GM19452 (cell line): ENCODE measurements at regions not wholly inside any gene's neighbourhood (a gene's known extent, or its start where the extent isn't known, plus 50 kb on each side); places are given as distances from the start of the nearest gene placed in this dataset.
A peak's percentile ranks its signal among the peaks of the same experiment; 100 is the strongest.

Experiments used
- ATAC-seq: cut with Tn5 transposase; IDR thresholded peaks from one replicate; pipeline ENCODE4 v1.9.1; 2021; ENCODE audit not compliant: unreplicated experiment

GRCh38 chr2:18427762-18428161 is 132.7 kb downstream of the RDH14 start:
- no peak for ATAC-seq

- ATAC-seq: no peak
Measured at GRCh38 chr2:18426174-18426573, 134.3 kb downstream of the RDH14 start.

GRCh38 chr2:18425210-18425703 is 135.2 kb downstream of the RDH14 start:
- ATAC-seq: no peak

GRCh38 chr2:18423636-18424035 is 136.8 kb downstream of the RDH14 start:
- ATAC-seq: no peak

- no peak for ATAC-seq
Measured at GRCh38 chr2:18422432-18423165, 137.9 kb downstream of the RDH14 start.

GRCh38 chr2:18413676-18414396 is 146.6 kb downstream of the RDH14 start:
- no peak for ATAC-seq

GRCh38 chr2:18412980-18413675 is 147.3 kb downstream of the RDH14 start:
- no peak for ATAC-seq

GRCh38 chr2:18411626-18412025 is 148.8 kb downstream of the RDH14 start:
- ATAC-seq: no peak

- ATAC-seq: no peak
Measured at GRCh38 chr2:18410543-18410942, 149.9 kb downstream of the RDH14 start.

- ATAC-seq: no peak
Measured at GRCh38 chr2:18408638-18409037, 151.8 kb downstream of the RDH14 start.

- ATAC-seq: no peak
Measured at GRCh38 chr2:18406219-18406618, 154.2 kb downstream of the RDH14 start.

GRCh38 chr2:18404708-18405107 is 155.7 kb downstream of the RDH14 start:
- no peak for ATAC-seq

GRCh38 chr2:18403921-18404522 is 156.4 kb downstream of the RDH14 start:
- no peak for ATAC-seq

GRCh38 chr2:18402831-18403230 is 157.6 kb downstream of the RDH14 start:
- ATAC-seq: no peak

- ATAC-seq: no peak
Measured at GRCh38 chr2:18401471-18401870, 159.0 kb downstream of the RDH14 start.

- no peak for ATAC-seq
Measured at GRCh38 chr2:18399601-18400000, 160.9 kb downstream of the RDH14 start.

- ATAC-seq: no peak
Measured at GRCh38 chr2:18398833-18399232, 161.6 kb downstream of the RDH14 start.

- no peak for ATAC-seq
Measured at GRCh38 chr2:18396329-18397010, 164.0 kb downstream of the RDH14 start.

GRCh38 chr2:18395555-18395954 is 164.9 kb downstream of the RDH14 start:
- ATAC-seq: no peak

GRCh38 chr2:18387441-18388206 is 172.8 kb downstream of the RDH14 start:
- ATAC-seq: peak; percentile 84
